ENCODE measurements at regions not wholly inside any gene's neighbourhood (a gene's known extent, or its start where the extent isn't known, plus 50 kb on each side); places are given as distances from the start of the nearest gene placed in this dataset.

DNA sequence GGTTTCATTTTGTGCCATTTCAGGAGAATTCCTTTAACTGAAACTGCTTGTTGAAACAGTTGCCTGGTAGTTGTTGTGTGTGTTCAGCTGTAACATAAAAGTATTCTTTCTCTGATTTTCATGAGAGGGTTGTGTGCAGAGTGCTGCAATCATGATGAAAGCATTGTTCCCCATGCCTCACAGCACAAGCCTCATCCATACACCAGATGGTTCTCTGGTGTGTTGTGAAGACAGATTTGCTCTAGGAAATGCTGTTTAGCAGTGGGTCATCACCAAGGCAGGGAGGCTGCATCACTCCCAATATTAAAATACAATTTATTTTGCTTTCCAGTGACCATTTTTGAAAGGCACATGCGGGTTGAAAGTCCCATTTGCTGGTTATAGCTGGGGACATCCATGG, 404.4 kb downstream of the AACS start:
- TF ChIP-seq, protein P1, sequence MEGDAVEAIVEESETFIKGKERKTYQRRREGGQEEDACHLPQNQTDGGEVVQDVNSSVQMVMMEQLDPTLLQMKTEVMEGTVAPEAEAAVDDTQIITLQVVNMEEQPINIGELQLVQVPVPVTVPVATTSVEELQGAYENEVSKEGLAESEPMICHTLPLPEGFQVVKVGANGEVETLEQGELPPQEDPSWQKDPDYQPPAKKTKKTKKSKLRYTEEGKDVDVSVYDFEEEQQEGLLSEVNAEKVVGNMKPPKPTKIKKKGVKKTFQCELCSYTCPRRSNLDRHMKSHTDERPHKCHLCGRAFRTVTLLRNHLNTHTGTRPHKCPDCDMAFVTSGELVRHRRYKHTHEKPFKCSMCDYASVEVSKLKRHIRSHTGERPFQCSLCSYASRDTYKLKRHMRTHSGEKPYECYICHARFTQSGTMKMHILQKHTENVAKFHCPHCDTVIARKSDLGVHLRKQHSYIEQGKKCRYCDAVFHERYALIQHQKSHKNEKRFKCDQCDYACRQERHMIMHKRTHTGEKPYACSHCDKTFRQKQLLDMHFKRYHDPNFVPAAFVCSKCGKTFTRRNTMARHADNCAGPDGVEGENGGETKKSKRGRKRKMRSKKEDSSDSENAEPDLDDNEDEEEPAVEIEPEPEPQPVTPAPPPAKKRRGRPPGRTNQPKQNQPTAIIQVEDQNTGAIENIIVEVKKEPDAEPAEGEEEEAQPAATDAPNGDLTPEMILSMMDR (IDR thresholded peaks at IDR 0.05): no peak
- DNase-seq (ENCODE audit: low spot score) (no peak), ATAC-seq (ENCODE audit: insufficient number of reproducible peaks, low FRiP score, low read depth) (no peak)
- Histone ChIP-seq H3K27me3 (replicated peaks; ENCODE audit: insufficient read depth) (no peaks in the 10 kb centered on the region), H3K36me3 (no peaks in the 10 kb centered on the region), H3K27ac (no peak overlapping the region), H3K9me3 (no peaks in the 10 kb centered on the region), H3K4me1 (ENCODE audit: control insufficient read depth in 1 of 2, low read depth in 2 of 2) (no peaks in the 10 kb centered on the region), H3K4me3 (no peak overlapping the region)

- no peaks in the 10 kb centered on the region for H3K36me3 ChIP-seq
- H3K4me3 ChIP-seq: no peak overlapping the region
- ATAC-seq (ENCODE audit: insufficient number of reproducible peaks, low FRiP score, low read depth) (no peak), DNase-seq (ENCODE audit: low spot score) (no peak)
- H3K27ac ChIP-seq: no peak overlapping the region
- H3K9me3 ChIP-seq: no peaks in the 10 kb centered on the region
- no peaks in the 10 kb centered on the region for H3K4me1 ChIP-seq (ENCODE audit: control insufficient read depth in 1 of 2, low read depth in 2 of 2)
- H3K27me3 ChIP-seq (replicated peaks; ENCODE audit: insufficient read depth): no peaks in the 10 kb centered on the region
- TF ChIP-seq, protein P1 (IDR thresholded peaks at IDR 0.05): no peak
Observed at GRCh38 chr12:125470838-125471783, 405.9 kb downstream of the AACS start.

DNA sequence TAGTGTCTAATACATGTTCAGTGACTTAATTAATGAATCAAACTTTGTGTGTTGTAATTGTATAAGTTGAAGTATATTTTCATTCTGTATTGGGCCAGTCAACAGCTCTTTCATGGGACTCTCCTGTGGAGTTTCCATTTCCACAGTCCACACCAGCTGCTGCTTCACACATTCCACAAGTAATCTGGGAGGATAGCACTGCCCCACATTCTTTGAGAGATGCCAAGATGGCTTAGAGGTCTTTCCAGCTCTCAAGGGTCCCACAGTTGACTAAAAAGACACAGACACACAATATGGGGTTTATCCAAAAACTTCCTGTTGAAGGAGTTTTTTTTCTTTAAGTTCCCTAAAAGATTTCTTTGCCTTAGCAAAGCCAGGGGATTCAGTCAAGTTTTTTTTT, 408.3 kb downstream of the AACS start:
- ATAC-seq (ENCODE audit: insufficient number of reproducible peaks, low FRiP score, low read depth): no peak
- Histone ChIP-seq H3K4me1 (ENCODE audit: control insufficient read depth in 1 of 2, low read depth in 2 of 2) (no peaks in the 10 kb centered on the region), H3K27me3 (replicated peaks; ENCODE audit: insufficient read depth) (no peaks in the 10 kb centered on the region), H3K36me3 (no peaks in the 10 kb centered on the region), H3K4me3 (no peak overlapping the region), H3K27ac (no peak overlapping the region), H3K9me3 (no peaks in the 10 kb centered on the region)
- TF ChIP-seq, protein P1 (IDR thresholded peaks at IDR 0.05): no peak
- no peak for DNase-seq (ENCODE audit: low spot score)

GRCh38 chr12:125487336-125487735, 422.1 kb downstream of the AACS start:
- H3K27me3 ChIP-seq (replicated peaks; ENCODE audit: insufficient read depth): no peaks in the 10 kb centered on the region
- TF ChIP-seq, protein P1 (IDR thresholded peaks at IDR 0.05): no peak
- peaks cover 4% of the 10 kb centered on the region for H3K9me3 ChIP-seq
- H3K36me3 ChIP-seq: no peaks in the 10 kb centered on the region
- DNase-seq (ENCODE audit: low spot score): no peak
- no peak overlapping the region for H3K4me3 ChIP-seq
- no peaks in the 10 kb centered on the region for H3K4me1 ChIP-seq (ENCODE audit: control insufficient read depth in 1 of 2, low read depth in 2 of 2)
- H3K27ac ChIP-seq: no peak overlapping the region
- ATAC-seq (ENCODE audit: insufficient number of reproducible peaks, low FRiP score, low read depth): no peak

DNA sequence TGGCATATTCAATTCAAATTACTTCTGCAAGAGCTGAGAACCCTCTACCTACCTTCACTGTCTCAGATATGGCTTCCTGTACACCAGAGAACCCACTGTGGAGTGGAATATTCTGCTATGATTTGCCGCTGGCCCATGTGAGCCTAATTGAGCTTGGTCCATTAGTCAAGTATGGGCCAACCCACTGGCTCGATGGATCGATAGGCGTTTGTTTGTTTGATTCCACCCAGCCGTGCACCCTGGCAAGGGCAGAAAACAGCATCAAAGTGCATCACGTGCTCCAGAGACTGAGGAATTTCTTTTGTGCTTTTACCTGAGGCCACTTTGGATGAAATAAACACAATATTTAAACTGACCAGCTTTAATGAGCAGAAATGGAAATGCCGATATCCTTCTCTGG, 426.3 kb downstream of the AACS start:
- Histone ChIP-seq H3K9me3 (peaks cover 4% of the 10 kb centered on the region), H3K4me3 (no peak overlapping the region), H3K36me3 (no peaks in the 10 kb centered on the region), H3K4me1 (ENCODE audit: control insufficient read depth in 1 of 2, low read depth in 2 of 2) (no peaks in the 10 kb centered on the region), H3K27ac (no peak overlapping the region), H3K27me3 (replicated peaks; ENCODE audit: insufficient read depth) (no peaks in the 10 kb centered on the region)
- ATAC-seq (ENCODE audit: insufficient number of reproducible peaks, low FRiP score, low read depth) (no peak), DNase-seq (ENCODE audit: low spot score) (no peak)
- TF ChIP-seq, protein P1 (IDR thresholded peaks at IDR 0.05): no peak
